ENCODE measurements at regions not wholly inside any gene's neighbourhood (a gene's known extent, or its start where the extent isn't known, plus 50 kb on each side); places are given as distances from the start of the nearest gene placed in this dataset.
"Not testable (repeated sequence)": the region's sequence is repeated elsewhere in the genome, so short reads cannot be mapped to it uniquely, and the experiment has no call there.

- H3K27me3 Mint-ChIP-seq, result no peaks in the 10 kb centered on the region
- no peak for ATAC-seq
- H3K36me3 Mint-ChIP-seq, result no peaks in the 10 kb centered on the region
- no peaks in the 10 kb centered on the region for H3K9me3 Mint-ChIP-seq (ENCODE audit: low read depth)
- no peak overlapping the region for H3K27ac Mint-ChIP-seq
- CTCF ChIA-PET, result no interaction called here
- no peak overlapping the region for H3K4me3 Mint-ChIP-seq
- no peaks in the 10 kb centered on the region for H3K4me1 Mint-ChIP-seq
- DNase-seq, result no peak
These were observed 151.3 kb upstream of the SLC13A1 start for GRCh38 chr7:123351027-123351426.

DNA sequence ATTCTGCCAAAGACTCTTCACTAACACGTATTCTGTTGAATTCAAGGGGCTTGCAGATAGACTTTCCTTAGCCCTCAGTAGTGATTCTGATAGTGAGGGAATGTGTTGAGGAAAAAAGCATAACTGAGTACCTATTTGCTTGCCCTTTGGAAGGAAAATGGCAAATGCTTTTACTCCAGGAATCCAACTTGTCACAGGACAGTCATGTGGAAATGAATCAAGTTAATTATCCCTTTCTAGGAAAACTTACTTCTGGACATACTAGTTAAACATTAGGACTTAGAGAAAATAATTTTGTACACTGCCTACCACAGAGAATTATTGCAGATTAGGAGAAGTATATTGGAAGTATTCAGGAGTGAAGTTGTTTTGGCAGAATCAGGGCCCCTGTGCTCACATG is 148.9 kb upstream of the SLC13A1 start:
- no peak overlapping the region for H3K4me3 Mint-ChIP-seq
- no peaks in the 10 kb centered on the region for H3K4me1 Mint-ChIP-seq
- no peaks in the 10 kb centered on the region for H3K27me3 Mint-ChIP-seq
- H3K27ac Mint-ChIP-seq, result no peak overlapping the region
- H3K9me3 Mint-ChIP-seq (ENCODE audit: low read depth), result no peaks in the 10 kb centered on the region
- no peak for ATAC-seq
- CTCF ChIA-PET, result no interaction called here
- DNase-seq, result no peak
- H3K36me3 Mint-ChIP-seq, result no peaks in the 10 kb centered on the region

DNA sequence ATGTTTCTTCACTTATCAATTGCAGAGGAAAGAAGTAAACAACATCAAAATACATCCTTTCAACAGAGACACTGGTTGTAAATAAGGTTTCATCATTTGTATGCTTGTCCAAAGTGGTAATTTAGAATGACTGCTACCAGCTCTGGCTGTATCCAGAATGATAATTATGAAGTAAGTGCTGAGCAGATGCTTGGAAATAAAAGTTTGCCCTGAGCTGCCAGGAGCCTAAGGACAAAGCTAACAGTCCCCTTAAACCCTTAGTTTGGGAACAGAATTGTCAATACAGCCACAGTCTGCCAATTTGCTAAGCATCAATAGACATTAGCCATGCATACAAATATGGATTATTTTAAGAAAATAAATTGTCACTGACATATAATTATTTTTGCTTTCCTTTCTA is 147.0 kb upstream of the SLC13A1 start:
- CTCF ChIA-PET, result no interaction called here
- no peaks in the 10 kb centered on the region for H3K9me3 Mint-ChIP-seq (ENCODE audit: low read depth)
- DNase-seq, result no peak

DNA sequence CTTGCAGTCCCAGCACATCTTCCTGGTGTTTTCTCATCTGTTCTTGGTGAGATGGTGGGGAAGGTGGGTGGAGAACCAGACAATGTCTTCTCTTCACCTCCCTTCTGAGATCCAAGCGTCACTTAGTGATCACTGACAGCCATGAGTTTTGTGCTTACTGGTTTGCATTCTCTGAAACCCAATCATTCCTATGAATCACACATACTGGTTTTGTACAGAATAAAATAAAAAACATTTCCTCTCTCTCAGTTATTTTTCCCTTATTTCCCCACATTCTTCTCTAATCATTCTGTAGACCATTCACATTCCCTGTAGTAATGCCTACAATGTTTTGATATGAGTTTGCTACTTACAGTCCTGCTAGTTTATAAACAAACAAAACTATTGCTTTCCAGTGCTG is 143.8 kb upstream of the SLC13A1 start:
- no peaks in the 10 kb centered on the region for H3K4me1 Mint-ChIP-seq
- CTCF ChIA-PET, result no interaction called here
- no peak overlapping the region for H3K27ac Mint-ChIP-seq
- no peaks in the 10 kb centered on the region for H3K36me3 Mint-ChIP-seq
- ATAC-seq, result no peak
- DNase-seq, result no peak
- H3K9me3 Mint-ChIP-seq (ENCODE audit: low read depth), result no peaks in the 10 kb centered on the region
- no peaks in the 10 kb centered on the region for H3K27me3 Mint-ChIP-seq
- no peak overlapping the region for H3K4me3 Mint-ChIP-seq

More for the DNA sequence above, 147.0 kb upstream of the SLC13A1 start:
- ATAC-seq, result no peak
- H3K27me3 Mint-ChIP-seq, result no peaks in the 10 kb centered on the region
- H3K4me1 Mint-ChIP-seq, result no peaks in the 10 kb centered on the region
- H3K4me3 Mint-ChIP-seq, result no peak overlapping the region
- H3K27ac Mint-ChIP-seq, result no peak overlapping the region
- H3K36me3 Mint-ChIP-seq, result no peaks in the 10 kb centered on the region

- DNase-seq (no peak), ATAC-seq (no peak)
- Mint-ChIP-seq H3K4me1 (no peaks in the 10 kb centered on the region), H3K9me3 (ENCODE audit: low read depth) (no peaks in the 10 kb centered on the region), H3K4me3 (no peak overlapping the region), H3K36me3 (no peaks in the 10 kb centered on the region), H3K27me3 (no peaks in the 10 kb centered on the region), H3K27ac (no peak overlapping the region)
- CTCF ChIA-PET, result no interaction called here
These were observed 141.3 kb upstream of the SLC13A1 start for GRCh38 chr7:123341102-123341501.

DNA sequence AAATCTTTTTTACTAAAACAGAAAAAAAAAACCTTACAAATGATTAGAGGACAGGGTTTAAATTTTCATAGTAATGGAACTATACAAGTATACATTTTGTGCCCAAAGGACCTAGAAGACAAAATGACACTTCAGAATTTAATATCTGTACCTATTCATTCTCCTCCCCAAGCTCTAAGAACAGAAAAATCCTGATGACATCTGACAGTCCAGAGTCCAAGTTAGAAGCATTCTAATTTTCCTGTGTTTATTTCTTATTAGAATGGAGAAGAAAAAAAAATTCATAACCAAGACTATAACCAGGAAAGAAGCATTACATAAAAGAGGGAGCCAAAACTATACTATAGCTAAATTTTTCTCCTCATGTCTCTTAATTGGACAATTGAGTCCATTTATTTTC is 138.9 kb upstream of the SLC13A1 start:
- Mint-ChIP-seq H3K4me3 (no peak overlapping the region), H3K27ac (no peak overlapping the region), H3K9me3 (ENCODE audit: low read depth) (no peaks in the 10 kb centered on the region), H3K36me3 (no peaks in the 10 kb centered on the region), H3K4me1 (no peaks in the 10 kb centered on the region), H3K27me3 (no peaks in the 10 kb centered on the region)
- ATAC-seq (no peak), DNase-seq (no peak)
- CTCF ChIA-PET, result no interaction called here

- H3K36me3 Mint-ChIP-seq, result no peaks in the 10 kb centered on the region
- no peaks in the 10 kb centered on the region for H3K4me1 Mint-ChIP-seq
- CTCF ChIA-PET, result no interaction called here
- H3K27me3 Mint-ChIP-seq, result no peaks in the 10 kb centered on the region
- DNase-seq (no peak), ATAC-seq (no peak)
- H3K4me3 Mint-ChIP-seq, result no peak overlapping the region
- H3K9me3 Mint-ChIP-seq (ENCODE audit: low read depth), result peaks cover 2% of the 10 kb centered on the region
- H3K27ac Mint-ChIP-seq, result no peak overlapping the region
These were observed 130.3 kb upstream of the SLC13A1 start for GRCh38 chr7:123329988-123330643.

DNA sequence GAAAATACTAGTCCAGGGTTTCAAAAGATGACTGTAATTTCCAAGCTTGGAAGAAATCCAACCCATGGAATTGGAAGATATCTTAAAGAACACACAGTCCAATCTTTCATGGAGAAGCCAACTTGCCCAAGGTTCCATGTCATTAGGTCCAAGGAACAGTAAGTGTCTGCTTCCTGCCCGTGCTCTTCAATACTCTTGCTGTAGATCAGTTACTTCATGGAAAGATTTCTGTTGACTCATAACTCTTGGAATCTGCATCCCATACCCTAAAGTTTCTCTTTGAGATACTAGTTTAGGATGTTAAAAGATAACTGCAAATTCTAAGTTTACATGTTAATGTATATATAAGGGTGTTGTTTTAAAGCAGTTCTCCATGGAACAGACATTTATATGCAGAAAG is 127.9 kb upstream of the SLC13A1 start:
- no peaks in the 10 kb centered on the region for H3K36me3 Mint-ChIP-seq
- no peak overlapping the region for H3K4me3 Mint-ChIP-seq
- no peak overlapping the region for H3K27ac Mint-ChIP-seq
- H3K4me1 Mint-ChIP-seq, result no peaks in the 10 kb centered on the region
- H3K27me3 Mint-ChIP-seq, result no peaks in the 10 kb centered on the region
- ATAC-seq (no peak), DNase-seq (no peak)
- peaks cover 10% of the 10 kb centered on the region for H3K9me3 Mint-ChIP-seq (ENCODE audit: low read depth)
- CTCF ChIA-PET, result no interaction called here

- DNase-seq, result no peak
- CTCF ChIA-PET, result no interaction called here
- Mint-ChIP-seq H3K27me3 (no peaks in the 10 kb centered on the region), H3K27ac (no peak overlapping the region), H3K4me3 (no peak overlapping the region), H3K36me3 (no peaks in the 10 kb centered on the region), H3K4me1 (no peaks in the 10 kb centered on the region), H3K9me3 (ENCODE audit: low read depth) (peaks cover 11% of the 10 kb centered on the region)
- no peak for ATAC-seq
These were observed 124.5 kb upstream of the SLC13A1 start for GRCh38 chr7:123324283-123324682.

GRCh38 chr7:123323689-123324088 is 123.9 kb upstream of the SLC13A1 start:
- Mint-ChIP-seq H3K4me1 (no peaks in the 10 kb centered on the region), H3K4me3 (no peak overlapping the region), H3K36me3 (no peaks in the 10 kb centered on the region), H3K27me3 (no peaks in the 10 kb centered on the region), H3K27ac (no peak overlapping the region), H3K9me3 (ENCODE audit: low read depth) (peaks cover 11% of the 10 kb centered on the region)
- ATAC-seq (no peak), DNase-seq (no peak)
- CTCF ChIA-PET, result no interaction called here

DNA sequence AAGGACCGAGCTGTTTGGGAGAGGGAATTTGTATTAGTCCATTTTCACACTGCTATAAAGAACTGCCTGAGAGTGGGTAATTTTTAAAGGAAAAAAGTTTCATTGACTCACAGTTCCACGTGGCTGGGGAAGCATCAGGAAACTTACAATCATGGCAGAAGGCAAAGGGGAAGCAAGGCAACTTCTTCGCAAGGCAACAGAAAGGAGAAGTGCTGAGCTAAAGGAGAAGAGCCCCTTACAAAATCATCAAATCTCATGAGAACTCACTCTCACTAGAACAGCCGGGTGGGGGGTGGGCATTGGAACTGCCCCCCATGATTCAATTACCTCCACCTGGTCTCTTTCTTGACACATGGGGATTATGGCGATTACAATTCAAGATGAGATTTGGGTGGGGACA is 121.8 kb upstream of the SLC13A1 start:
- DNase-seq, H3K36me3 Mint-ChIP-seq, H3K27me3 Mint-ChIP-seq, H3K4me1 Mint-ChIP-seq, H3K27ac Mint-ChIP-seq, H3K4me3 Mint-ChIP-seq, ATAC-seq, CTCF ChIA-PET: not testable (repeated sequence)
- H3K9me3 Mint-ChIP-seq (ENCODE audit: low read depth), result peaks cover 11% of the 10 kb centered on the region

DNA sequence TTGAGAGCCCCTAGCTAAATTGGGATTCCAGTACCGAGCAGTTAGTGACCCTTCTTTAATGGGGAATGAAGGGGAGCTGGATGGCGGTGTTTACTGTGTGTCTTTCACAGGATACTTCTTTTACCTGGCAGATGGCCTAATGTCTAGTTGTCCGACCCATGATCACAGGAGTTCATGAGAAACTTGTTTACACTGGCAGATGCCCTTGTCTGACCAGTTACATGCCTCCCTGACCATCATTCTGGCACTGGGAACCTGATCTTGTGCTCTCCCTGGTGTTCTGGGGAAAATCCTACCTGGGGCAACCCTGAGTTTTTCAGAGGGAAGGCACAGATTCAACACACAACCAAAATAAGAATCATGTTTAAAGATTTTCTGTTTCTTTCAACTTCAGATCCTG is 120.1 kb upstream of the SLC13A1 start:
- peaks cover 11% of the 10 kb centered on the region for H3K9me3 Mint-ChIP-seq (ENCODE audit: low read depth)
- H3K27me3 Mint-ChIP-seq, result no peaks in the 10 kb centered on the region
- ATAC-seq (no peak), DNase-seq (no peak)
- no peak overlapping the region for H3K27ac Mint-ChIP-seq
- H3K4me3 Mint-ChIP-seq, result no peak overlapping the region
- H3K4me1 Mint-ChIP-seq, result no peaks in the 10 kb centered on the region
- H3K36me3 Mint-ChIP-seq, result no peaks in the 10 kb centered on the region
- CTCF ChIA-PET, result no interaction called here

DNA sequence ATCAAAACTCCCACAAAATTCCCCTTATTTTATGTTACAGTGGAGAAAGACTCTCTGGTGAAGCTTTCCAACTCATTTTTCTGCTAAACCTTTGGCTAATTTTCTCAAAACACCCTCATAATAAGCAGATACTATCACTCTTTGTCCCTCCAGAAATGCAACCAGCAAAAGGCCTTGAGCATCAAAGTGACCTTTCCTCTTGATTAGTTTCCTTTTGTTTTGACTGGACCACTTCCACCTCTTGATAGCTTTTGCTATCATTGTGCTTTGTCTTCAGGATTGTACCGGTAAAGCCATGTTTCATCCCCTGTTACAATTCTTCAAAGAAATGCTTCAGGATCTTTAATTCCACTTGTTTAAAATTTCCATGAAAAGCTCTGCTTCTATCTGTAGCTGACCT is 115.1 kb upstream of the SLC13A1 start:
- DNase-seq (no peak), ATAC-seq (no peak)
- Mint-ChIP-seq H3K27ac (no peak overlapping the region), H3K9me3 (ENCODE audit: low read depth) (no peaks in the 10 kb centered on the region), H3K4me1 (no peaks in the 10 kb centered on the region), H3K27me3 (no peaks in the 10 kb centered on the region), H3K36me3 (no peaks in the 10 kb centered on the region), H3K4me3 (no peak overlapping the region)
- CTCF ChIA-PET, result interaction anchor here (1.2 kb wide), 1 partner anchor 52 kb away, joined by 3 read pairs; no protein-coding TSS in a partner anchor

DNA sequence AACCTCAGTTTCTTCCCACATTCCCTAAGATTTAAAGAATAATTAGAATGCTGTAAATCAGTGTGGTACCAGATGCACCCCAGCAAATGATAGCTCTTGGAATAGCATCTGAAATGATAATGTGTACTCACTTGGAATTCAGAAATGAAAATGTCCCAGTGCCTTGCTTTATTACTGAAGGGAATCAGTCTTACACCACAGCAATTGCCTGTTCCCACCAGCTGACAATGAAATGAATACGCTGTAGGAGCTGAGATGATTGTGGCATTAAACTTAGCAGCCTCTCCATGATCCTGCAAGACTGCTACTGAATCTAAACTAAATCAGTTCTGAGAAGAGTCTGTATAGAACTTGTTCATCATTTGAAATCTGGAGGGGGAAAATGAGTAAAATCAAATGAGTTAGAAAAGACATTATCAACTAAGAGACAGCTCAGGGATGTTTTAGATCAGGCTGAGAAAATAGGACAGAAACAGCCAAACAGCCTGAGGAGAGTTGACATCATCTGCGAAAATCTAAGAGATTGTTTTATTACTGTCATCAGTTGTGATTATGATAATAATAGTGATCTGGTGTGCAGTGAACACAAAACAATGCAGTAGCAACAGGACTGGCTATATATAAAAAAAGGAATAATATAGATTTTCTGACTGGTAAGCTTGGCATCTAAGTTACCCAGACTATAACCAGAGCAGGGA is 108.6 kb upstream of the SLC13A1 start:
- Mint-ChIP-seq H3K4me1 (no peaks in the 10 kb centered on the region), H3K9me3 (ENCODE audit: low read depth) (no peaks in the 10 kb centered on the region), H3K27me3 (no peaks in the 10 kb centered on the region), H3K4me3 (no peak overlapping the region), H3K36me3 (no peaks in the 10 kb centered on the region), H3K27ac (no peak overlapping the region)
- CTCF ChIA-PET, result interaction anchor here (0.6 kb wide), 1 partner anchor 171 kb away, joined by 3 read pairs; no protein-coding TSS in a partner anchor
- DNase-seq (no peak), ATAC-seq (no peak)

Measured in activated CD8-positive, alpha-beta memory T cell treated with anti-CD3 and anti-CD28 coated beads, Interleukin-2, amount 10 ng/mL, durations not matched to agents 7 days and 5 days (primary cell).